GM12873 (cell line): ENCODE measurements at regions not wholly inside any gene's neighbourhood (a gene's known extent, or its start where the extent isn't known, plus 50 kb on each side); places are given as distances from the start of the nearest gene placed in this dataset.

Experiments
- CTCF ChIP-seq: IDR thresholded peaks from 2 replicates; pipeline ENCODE4 v1.5.1; 2012; ENCODE audit warnings: low read depth, mild to moderate bottlenecking, moderate library complexity, low read length, control low read depth; ENCODE audit not compliant: insufficient read depth; ENCODE audit errors: missing control alignments

GRCh38 chr1:192081359-192081758, 76.9 kb upstream of the RGS18 start:
- TF ChIP-seq CTCF = no peak

GRCh38 chr1:192086644-192087043, 71.6 kb upstream of the RGS18 start:
- TF ChIP-seq CTCF = no peak

- TF ChIP-seq CTCF = no peak
These were observed 70.9 kb upstream of the RGS18 start for GRCh38 chr1:192087334-192087733.

- TF ChIP-seq CTCF = no peak
These were observed 69.8 kb upstream of the RGS18 start for GRCh38 chr1:192088496-192088895.

- TF ChIP-seq CTCF = no peak
These were observed 60.3 kb upstream of the RGS18 start for GRCh38 chr1:192098001-192098400.

- TF ChIP-seq CTCF = no peak
These were observed 58.9 kb upstream of the RGS18 start for GRCh38 chr1:192099328-192099727.

GRCh38 chr1:192100686-192101468, 57.4 kb upstream of the RGS18 start:
- no peak for TF ChIP-seq CTCF

- TF ChIP-seq CTCF = no peak
These were observed 54.1 kb upstream of the RGS18 start for GRCh38 chr1:192104128-192104527.
